ENCODE measurements at regions not wholly inside any gene's neighbourhood (a gene's known extent, or its start where the extent isn't known, plus 50 kb on each side); places are given as distances from the start of the nearest gene placed in this dataset.
A peak's percentile ranks its signal among the peaks of the same experiment; 100 is the strongest.

DNA sequence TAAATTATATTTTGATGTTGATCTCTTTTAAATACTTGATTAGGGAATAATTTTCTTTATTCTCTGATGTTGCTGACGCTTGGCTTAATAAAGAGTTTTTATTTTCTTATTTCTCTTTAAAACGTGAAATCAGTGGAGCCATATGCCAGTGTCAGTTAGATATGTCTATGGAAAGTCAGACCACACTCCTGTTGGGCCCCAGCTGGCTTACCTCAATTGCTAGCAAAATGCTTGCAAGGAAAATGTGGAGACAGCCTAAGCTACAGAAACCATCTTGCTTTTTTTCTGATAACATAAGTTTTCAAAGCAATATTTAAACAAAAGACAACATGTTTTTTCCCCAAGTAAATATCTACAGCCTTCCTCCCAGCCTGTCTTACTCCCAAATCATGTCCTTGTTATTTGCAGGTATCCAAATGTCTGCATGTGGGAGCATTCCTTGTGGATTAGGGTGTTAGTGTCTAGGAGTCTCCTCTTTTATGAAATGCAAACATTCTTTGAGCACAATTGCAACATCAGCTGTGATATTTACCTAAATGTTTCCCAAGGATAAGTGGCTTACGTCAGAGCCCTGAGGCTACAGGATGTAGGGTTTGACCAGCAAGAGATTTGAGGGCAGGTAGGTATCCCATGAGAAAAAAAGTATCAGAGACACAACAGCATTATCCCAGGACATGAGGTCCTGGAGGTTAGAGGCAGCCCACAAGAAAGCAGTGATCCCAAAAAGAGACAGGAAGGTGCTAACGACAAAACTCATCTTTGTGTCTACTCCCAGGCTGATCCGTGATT is 117.2 kb upstream of the KCNJ15 start:
- DNase-seq (ENCODE audit: low read depth), result peak; percentile 33

DNA sequence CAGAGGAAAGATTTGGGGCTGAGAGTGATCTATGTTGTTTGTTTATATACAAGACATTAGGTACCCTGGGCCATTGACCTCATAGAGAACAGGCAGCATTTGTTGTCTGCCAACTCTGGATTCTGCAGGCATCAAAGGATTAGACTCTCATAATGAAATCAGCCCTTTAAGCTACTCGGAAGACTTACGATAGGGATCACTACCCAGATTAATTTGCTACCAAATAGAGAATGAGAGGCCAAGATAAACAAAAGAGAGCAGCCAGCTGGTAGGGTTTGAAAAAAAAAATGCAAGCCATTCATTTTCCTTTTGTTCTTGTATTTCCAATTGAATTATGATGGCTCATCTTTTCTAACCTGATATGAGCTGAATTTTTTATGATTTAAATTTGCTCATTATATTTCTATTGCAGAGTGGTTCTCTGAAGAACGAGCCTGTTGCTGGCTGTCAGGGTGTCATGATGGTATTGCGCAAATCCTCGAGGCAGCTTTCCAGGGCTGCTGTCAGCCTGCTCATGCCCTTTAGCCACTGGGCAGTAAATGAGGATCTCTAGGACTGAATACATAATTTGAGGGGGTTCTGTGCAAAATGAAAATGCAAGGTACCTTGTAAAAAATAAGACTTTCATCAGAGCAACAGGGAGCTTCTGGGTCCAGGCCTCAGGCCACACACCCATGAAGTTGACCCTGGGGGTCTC is 116.4 kb upstream of the KCNJ15 start:
- no peak overlapping the region for H3K4me3 ChIP-seq (ENCODE audit: low read depth, low read length)
- peak; percentile 43 for DNase-seq (ENCODE audit: low read depth)

More for the DNA sequence above, 117.2 kb upstream of the KCNJ15 start:
- H3K4me3 ChIP-seq (ENCODE audit: low read depth, low read length), result no peak overlapping the region

DNA sequence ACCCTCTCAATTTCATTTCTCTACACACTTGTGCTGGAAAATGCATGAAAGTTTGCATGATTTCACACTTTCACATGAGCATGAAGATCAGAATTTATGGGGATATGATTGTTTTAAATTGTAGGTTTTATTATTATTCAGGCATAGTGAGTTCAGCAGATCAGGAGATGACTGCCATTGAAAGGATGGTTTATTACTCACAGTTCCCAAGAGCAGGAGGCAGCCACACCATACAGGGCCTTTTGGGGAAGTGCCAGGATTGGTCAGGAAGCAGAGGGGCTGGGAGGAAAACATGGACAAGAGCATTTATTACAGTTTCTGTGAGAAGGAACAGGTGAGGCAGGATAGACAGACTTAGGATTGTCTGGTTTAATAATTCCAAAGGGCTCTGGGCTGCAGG is 114.6 kb upstream of the KCNJ15 start:
- H3K4me3 ChIP-seq (ENCODE audit: low read depth, low read length), result no peak overlapping the region
- DNase-seq (ENCODE audit: low read depth), result no peak

GRCh38 chr21:38144193-38144592 is 112.6 kb upstream of the KCNJ15 start:
- no peak overlapping the region for H3K4me3 ChIP-seq (ENCODE audit: low read depth, low read length)
- DNase-seq (ENCODE audit: low read depth), result no peak

DNA sequence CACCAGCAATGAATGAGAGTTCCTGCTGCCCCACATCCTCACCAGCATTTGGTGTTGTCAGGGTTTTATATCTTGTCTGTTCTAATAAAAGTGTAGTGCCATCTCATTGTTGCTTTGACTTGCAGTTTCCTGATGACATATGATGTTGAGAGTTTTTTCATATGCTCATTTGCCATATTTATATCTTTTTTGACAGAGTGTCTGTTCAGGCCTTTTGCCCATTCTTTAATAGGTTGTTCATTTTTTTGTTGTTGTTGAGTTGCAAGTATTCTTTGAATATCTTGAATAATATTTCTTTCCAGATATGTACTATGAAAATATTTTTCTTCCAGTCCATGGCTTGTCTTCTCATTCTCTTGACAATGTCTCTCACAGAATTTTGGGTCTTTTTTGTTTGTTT is 111.7 kb upstream of the KCNJ15 start:
- no peak overlapping the region for H3K4me3 ChIP-seq (ENCODE audit: low read depth, low read length)
- DNase-seq (ENCODE audit: low read depth), result no peak

GRCh38 chr21:38147391-38147790 is 109.4 kb upstream of the KCNJ15 start:
- no peak for DNase-seq (ENCODE audit: low read depth)
- no peak overlapping the region for H3K4me3 ChIP-seq (ENCODE audit: low read depth, low read length)

DNA sequence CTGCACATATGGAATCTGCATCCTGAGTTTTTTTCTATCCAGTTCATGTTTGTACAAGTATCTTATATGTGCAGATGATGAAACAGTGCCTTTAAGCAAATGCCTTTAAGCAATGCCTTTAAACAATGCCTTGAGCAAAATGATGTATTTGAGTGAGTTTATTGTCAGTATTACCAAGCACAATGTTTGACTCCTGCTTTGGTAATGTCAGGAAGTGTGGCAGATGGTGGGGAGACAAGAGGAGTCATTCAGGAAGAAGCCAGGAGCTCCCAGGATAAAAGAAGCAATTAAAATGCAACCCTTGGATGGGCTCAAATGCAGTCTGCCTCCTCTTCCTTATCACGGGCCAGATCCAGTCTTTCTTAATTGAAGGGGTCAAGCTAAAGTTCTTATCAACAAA is 108.7 kb upstream of the KCNJ15 start:
- no peak for DNase-seq (ENCODE audit: low read depth)
- H3K4me3 ChIP-seq (ENCODE audit: low read depth, low read length), result no peak overlapping the region

DNA sequence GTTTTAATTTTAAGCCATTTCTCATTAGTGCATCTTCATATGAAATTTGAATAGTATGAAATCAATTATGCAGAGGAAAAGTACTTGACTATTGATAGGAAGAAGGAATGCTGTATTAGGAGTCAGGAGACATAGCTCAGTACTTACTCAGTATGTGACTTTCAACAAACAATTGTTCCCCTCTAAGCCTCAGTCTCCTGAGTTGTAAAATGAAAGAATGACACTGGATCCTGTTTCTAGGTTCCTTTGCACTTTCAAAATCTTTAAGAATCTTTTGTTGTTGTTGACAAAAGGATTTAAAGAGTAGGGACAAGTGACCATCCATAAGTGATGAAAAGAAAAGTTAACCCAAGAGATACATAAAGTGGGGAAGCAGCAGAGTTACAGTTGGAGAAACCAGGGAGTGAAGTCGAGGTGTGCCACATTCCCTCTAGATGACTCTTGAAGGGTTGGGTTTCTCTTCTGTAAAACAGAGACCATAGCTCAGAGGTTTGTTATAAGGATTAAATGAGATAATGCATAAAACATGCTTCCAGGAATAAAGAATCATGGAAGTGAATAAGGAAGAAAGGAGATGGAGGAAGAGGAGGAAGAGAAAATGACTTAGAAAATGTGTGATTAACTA is 105.7 kb upstream of the KCNJ15 start:
- no peak for DNase-seq (ENCODE audit: low read depth)
- no peak overlapping the region for H3K4me3 ChIP-seq (ENCODE audit: low read depth, low read length)

DNA sequence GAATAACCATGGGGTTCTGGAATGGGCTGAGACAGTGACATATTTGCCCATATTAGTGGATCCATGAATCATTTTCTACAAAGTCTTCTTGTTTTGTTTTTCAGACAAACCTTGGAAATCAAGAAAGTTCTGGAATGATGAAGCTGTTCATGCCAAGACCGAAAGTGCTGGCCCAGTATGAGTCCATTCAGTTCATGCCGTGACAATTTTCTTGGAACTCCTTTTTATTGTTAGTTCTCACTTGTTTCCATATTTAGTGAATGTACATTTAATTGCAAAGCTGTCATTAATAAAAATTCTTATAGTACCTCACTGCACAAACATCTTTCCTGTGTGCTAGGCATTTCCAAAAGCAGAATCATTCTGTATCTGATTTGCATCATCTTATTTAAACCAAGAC is 100.6 kb upstream of the KCNJ15 start:
- no peak for DNase-seq (ENCODE audit: low read depth)
- H3K4me3 ChIP-seq (ENCODE audit: low read depth, low read length), result no peak overlapping the region

GRCh38 chr21:38159355-38159754 is 97.4 kb upstream of the KCNJ15 start:
- DNase-seq (ENCODE audit: low read depth), result no peak
- H3K4me3 ChIP-seq (ENCODE audit: low read depth, low read length), result no peak overlapping the region

DNA sequence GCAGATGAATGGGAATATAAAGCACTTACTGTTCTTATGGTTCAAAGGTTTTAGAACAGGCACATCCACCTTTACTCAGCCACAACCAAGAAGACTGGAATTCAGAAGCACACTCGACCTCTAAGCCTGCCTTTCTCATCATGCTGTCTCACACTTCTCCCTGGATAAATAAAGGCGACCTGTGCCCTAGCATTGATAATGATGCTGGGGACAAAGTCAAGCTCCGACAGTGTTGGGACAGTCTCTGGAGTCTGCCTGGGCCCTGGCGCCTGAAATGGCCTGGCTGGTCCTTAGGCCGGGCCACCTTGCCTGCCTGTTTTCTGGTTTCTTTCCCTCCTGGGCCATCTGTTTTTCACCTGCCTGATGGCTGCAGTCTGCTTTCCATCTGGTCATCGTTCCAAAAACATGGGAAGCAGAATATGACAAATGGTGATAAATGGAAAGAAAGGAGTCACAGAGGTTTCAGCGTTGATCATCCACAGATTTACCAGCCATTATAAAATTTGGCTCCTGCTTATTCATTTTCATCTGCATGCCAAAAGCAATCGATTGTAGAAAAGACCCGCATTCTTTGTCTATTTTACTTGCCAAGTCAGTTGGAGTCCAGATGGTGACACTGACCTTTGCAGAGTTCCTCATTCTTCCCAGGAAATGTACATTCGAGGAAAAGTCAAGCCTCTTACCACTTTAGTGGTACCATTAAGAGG is 91.2 kb upstream of the KCNJ15 start:
- DNase-seq (ENCODE audit: low read depth), result no peak

DNA sequence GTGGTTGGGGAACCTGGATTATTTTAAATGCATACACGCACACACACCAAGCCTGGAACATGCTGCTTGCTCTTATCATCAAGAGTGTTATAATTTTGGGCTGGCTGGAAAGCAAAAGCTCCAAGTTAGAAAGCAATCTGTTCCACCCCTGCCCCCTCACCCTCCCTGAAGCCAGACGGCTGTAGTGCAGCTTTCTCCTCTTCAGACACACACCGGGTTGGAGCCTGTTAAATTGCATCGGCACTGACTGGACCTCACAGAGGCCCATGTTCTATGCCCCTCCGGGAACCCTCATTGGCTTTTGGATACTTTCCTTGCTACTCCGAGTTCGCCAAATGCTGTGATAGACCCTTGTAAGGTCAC is 90.6 kb upstream of the KCNJ15 start:
- no peak overlapping the region for H3K4me3 ChIP-seq (ENCODE audit: low read depth, low read length)
- DNase-seq (ENCODE audit: low read depth), result no peak

More for the DNA sequence above, 91.2 kb upstream of the KCNJ15 start:
- no peak overlapping the region for H3K4me3 ChIP-seq (ENCODE audit: low read depth, low read length)

DNA sequence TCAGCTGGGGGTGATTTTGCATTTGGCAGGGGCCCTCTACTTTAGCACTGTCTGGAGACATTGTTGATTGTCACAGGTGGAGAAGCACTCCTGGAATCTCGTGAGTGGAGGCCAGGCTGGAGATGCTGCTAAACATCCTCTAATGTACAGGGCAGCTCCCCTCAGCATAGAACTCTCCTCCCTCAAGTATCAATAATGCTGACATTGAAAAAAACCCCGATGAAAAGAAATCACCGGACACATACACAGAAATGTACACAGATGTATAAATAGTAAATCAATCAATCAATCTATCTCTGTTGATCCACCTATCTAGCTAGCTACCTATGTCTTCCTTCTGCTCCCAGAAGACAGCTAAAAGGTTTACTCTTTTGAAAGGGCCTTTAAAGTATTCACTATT is 89.4 kb upstream of the KCNJ15 start:
- H3K4me3 ChIP-seq (ENCODE audit: low read depth, low read length), result no peak overlapping the region
- DNase-seq (ENCODE audit: low read depth), result no peak

DNA sequence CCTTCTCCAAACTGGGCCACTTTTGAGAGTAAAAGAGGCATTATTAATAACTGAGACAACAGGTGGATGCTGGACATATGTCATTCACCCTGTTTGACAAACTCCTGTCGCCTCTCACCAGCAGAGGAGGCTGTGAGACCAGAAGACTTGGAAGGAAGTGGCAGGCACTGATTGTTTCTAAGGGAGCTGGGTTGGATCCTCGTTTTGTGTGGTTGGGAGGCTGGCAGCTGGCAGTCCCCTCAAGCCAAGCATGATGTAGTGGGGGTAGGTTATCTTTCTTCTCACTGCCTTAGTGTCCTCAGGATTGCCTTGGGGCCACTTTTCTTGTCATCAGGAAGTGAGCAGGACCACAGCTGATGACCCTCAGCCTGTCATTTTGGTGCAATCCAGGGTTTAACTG is 86.5 kb upstream of the KCNJ15 start:
- DNase-seq (ENCODE audit: low read depth), result no peak
- H3K4me3 ChIP-seq (ENCODE audit: low read depth, low read length), result no peak overlapping the region

- DNase-seq (ENCODE audit: low read depth), result no peak
- H3K4me3 ChIP-seq (ENCODE audit: low read depth, low read length), result no peak overlapping the region
Observed at GRCh38 chr21:38170704-38171682, 85.8 kb upstream of the KCNJ15 start.

- H3K4me3 ChIP-seq (ENCODE audit: low read depth, low read length), result no peak overlapping the region
- peak; percentile 58 for DNase-seq (ENCODE audit: low read depth)
Observed at GRCh38 chr21:38171723-38172344, 85.0 kb upstream of the KCNJ15 start.

DNA sequence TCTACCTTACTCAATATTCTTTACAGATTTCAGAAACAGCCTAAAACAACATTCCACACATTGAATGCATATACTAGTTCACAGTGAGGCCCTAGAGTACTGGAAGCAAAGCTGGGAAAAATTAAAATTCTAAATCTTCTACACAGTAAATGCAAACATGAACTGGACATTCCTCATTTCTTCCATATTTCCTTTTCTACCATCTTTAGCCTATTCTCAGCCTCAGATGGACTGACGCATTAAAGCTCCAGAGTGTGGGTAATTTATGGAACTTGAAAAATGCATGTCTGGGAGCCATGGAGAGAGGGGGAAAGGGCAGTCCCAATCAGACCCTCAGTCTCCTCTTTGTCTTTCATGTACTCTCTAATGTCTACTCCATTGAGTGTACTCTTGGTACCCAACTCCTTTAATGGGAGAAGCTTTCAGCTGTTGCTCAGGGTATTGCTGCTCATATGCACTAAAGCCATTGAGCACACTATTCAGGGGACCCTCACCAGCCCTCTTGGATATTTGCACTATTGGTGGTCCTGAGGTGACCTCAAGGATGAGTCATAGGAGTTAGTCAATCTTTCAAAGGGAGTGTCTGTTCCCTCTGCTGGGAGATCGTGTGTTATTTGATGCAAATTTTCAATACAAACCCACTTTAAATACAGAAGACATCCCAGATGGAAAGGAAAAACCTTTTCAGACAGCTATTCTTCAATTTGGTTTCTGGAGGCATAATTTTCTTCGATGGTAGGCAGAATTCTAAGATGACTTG is 83.3 kb upstream of the KCNJ15 start:
- H3K4me3 ChIP-seq (ENCODE audit: low read depth, low read length), result no peak overlapping the region
- no peak for DNase-seq (ENCODE audit: low read depth)

DNA sequence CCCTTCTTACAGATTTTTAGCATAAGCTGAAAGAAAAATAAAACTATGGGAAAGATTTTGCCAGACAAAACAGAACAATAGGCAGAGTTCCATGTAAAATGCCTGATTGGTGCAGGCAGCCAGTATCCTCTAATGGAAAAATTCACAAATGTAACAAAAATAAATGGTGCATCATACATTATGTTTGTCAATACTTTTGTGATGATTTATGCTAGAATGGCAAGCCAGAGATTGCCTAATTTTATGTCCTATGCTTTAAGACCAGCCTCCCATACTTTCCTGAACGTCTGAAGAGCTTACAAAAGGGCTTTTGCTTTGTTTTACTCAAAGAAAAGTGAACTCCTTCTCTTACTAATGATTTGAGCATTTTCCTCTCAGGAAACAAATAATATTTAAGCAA is 81.5 kb upstream of the KCNJ15 start:
- no peak overlapping the region for H3K4me3 ChIP-seq (ENCODE audit: low read depth, low read length)
- no peak for DNase-seq (ENCODE audit: low read depth)
